GM21423 (cell line): ENCODE measurements at regions not wholly inside any gene's neighbourhood (a gene's known extent, or its start where the extent isn't known, plus 50 kb on each side); places are given as distances from the start of the nearest gene placed in this dataset.
"Not testable (repeated sequence)": the region's sequence is repeated elsewhere in the genome, so short reads cannot be mapped to it uniquely, and the experiment has no call there.

Experiments used
- ATAC-seq: cut with Tn5 transposase; IDR thresholded peaks from one replicate; pipeline ENCODE4 v1.9.1; 2021; ENCODE audit warnings: mild to moderate bottlenecking, moderate library complexity; ENCODE audit not compliant: unreplicated experiment

- ATAC-seq: not testable (repeated sequence)
Measured at GRCh38 chrX:89539150-89539549, 382.6 kb upstream of the TGIF2LX start.

GRCh38 chrX:89557146-89557545, 364.6 kb upstream of the TGIF2LX start:
- not testable (repeated sequence) for ATAC-seq

- not testable (repeated sequence) for ATAC-seq
Measured at GRCh38 chrX:89562079-89562478, 359.6 kb upstream of the TGIF2LX start.

- ATAC-seq: not testable (repeated sequence)
Measured at GRCh38 chrX:89563107-89563506, 358.6 kb upstream of the TGIF2LX start.

- not testable (repeated sequence) for ATAC-seq
Measured at GRCh38 chrX:89567787-89568186, 353.9 kb upstream of the TGIF2LX start.

GRCh38 chrX:89581868-89582267, 339.8 kb upstream of the TGIF2LX start:
- not testable (repeated sequence) for ATAC-seq

- not testable (repeated sequence) for ATAC-seq
Measured at GRCh38 chrX:89631858-89632257, 289.9 kb upstream of the TGIF2LX start.

- not testable (repeated sequence) for ATAC-seq
Measured at GRCh38 chrX:89635887-89636286, 285.8 kb upstream of the TGIF2LX start.

GRCh38 chrX:89658662-89659061, 263.0 kb upstream of the TGIF2LX start:
- ATAC-seq: peak; percentile 53

- not testable (repeated sequence) for ATAC-seq
Measured at GRCh38 chrX:89706481-89706880, 215.2 kb upstream of the TGIF2LX start.

- not testable (repeated sequence) for ATAC-seq
Measured at GRCh38 chrX:89707363-89707927, 214.3 kb upstream of the TGIF2LX start.

GRCh38 chrX:89734367-89734766, 187.3 kb upstream of the TGIF2LX start:
- not testable (repeated sequence) for ATAC-seq

GRCh38 chrX:89756466-89756865, 165.2 kb upstream of the TGIF2LX start:
- ATAC-seq: not testable (repeated sequence)

GRCh38 chrX:89757767-89758166, 163.9 kb upstream of the TGIF2LX start:
- not testable (repeated sequence) for ATAC-seq

- not testable (repeated sequence) for ATAC-seq
Measured at GRCh38 chrX:89759076-89759685, 162.5 kb upstream of the TGIF2LX start.

GRCh38 chrX:89771639-89772038, 150.1 kb upstream of the TGIF2LX start:
- ATAC-seq: not testable (repeated sequence)

- ATAC-seq: not testable (repeated sequence)
Measured at GRCh38 chrX:89811440-89811839, 110.3 kb upstream of the TGIF2LX start.

- ATAC-seq: not testable (repeated sequence)
Measured at GRCh38 chrX:89839723-89840122, 82.0 kb upstream of the TGIF2LX start.

GRCh38 chrX:89871662-89872061, 50.0 kb upstream of the TGIF2LX start:
- not testable (repeated sequence) for ATAC-seq
